GM23338 (cell line): ENCODE measurements at regions not wholly inside any gene's neighbourhood (a gene's known extent, or its start where the extent isn't known, plus 50 kb on each side); places are given as distances from the start of the nearest gene placed in this dataset.

Source experiments
- CTCF ChIP-seq, 2 experiments: fragments of 200-600 bp in 1 of 2; sonication (generic) in 1 of 2; conservative IDR thresholded peaks; 2 replicates each; pipeline versions ENCODE4 v1.5.1 to v1.6.1; 2016 to 2017; ENCODE audit warnings: antibody characterized with exemption in 2 of 2, low read depth in 2 of 2, mild to moderate bottlenecking in 2 of 2, moderate library complexity in 1 of 2
- EZH2 ChIP-seq: fragments of 200-600 bp; sonication (generic); IDR thresholded peaks from one replicate; pipeline ENCODE4 v1.8.0; 2017; ENCODE audit warnings: antibody characterized with exemption, mild to moderate bottlenecking, low read depth; ENCODE audit not compliant: unreplicated experiment
- EZH2phosphoT487 ChIP-seq: fragments of 200-600 bp; sonication (generic); IDR thresholded peaks from one replicate; pipeline ENCODE4 v1.8.1; 2018; ENCODE audit warnings: antibody characterized with exemption; ENCODE audit not compliant: unreplicated experiment
- JUNB ChIP-seq: IDR thresholded peaks from one replicate; pipeline ENCODE4 v1.6.1; 2016; ENCODE audit warnings: antibody characterized with exemption; ENCODE audit not compliant: unreplicated experiment
- POLR2AphosphoS5 ChIP-seq: IDR thresholded peaks from 2 replicates; pipeline ENCODE4 v1.6.1; 2016; ENCODE audit warnings: antibody characterized with exemption, low read depth
- REST ChIP-seq: IDR thresholded peaks from one replicate; pipeline ENCODE4 v1.6.1; 2018; ENCODE audit warnings: antibody characterized with exemption; ENCODE audit not compliant: unreplicated experiment
- ZNF331 ChIP-seq: fragments of 250-450 bp; sonication (Bioruptor Pico); IDR thresholded peaks from 2 replicates; pipeline ENCODE4 v1.5.0; 2020; ENCODE audit warnings: low read depth, mild to moderate bottlenecking, moderate library complexity

GRCh38 chr2:194723446-194723845 is 933.6 kb upstream of the SLC39A10 start:
- TF ChIP-seq CTCF (conservative IDR thresholded peaks at IDR 0.05; ENCODE audit: low read depth in 2 of 2) (no peak), JUNB (no peak), EZH2 (no peak), EZH2phosphoT487 (no peak), POLR2AphosphoS5 (no peak), REST (no peak), ZNF331 (CRISPR knock-in tag) (no peak)
